GM21529 (cell line): ENCODE measurements at regions not wholly inside any gene's neighbourhood (a gene's known extent, or its start where the extent isn't known, plus 50 kb on each side); places are given as distances from the start of the nearest gene placed in this dataset.

Experiments used
- ATAC-seq: cut with Tn5 transposase; IDR thresholded peaks from one replicate; pipeline ENCODE4 v1.9.1; 2021; ENCODE audit not compliant: unreplicated experiment

DNA sequence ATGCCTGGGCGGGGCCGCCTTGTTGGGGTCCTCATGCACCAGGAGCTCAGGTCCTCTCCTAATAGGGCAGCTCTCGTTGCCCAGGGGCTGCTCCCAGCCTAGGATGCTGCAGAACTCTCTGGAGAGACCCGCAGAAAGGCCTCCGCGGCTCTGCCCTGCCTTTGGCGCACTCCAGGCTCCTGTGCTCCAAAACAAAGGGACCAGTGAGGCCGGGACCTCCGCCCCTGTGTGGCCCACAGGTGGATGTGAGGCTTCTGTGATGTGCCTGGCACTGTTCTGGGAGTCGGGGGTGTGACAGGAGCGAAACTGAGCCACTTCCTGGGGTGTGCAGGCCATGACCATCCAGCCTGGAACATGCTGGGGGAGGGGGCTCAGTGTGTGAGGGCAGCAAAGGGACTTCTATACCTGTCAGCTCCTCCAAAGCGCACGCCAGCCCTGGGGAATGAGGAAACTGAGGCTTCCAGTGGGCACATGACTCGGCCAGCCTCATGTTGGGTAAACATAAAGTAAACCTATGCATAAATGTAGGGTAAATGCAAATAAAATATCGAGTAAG lies 153.2 kb downstream of the IRF8 start:
- ATAC-seq: no peak

GRCh38 chr16:86052926-86053325 lies 154.0 kb downstream of the IRF8 start:
- ATAC-seq: no peak

DNA sequence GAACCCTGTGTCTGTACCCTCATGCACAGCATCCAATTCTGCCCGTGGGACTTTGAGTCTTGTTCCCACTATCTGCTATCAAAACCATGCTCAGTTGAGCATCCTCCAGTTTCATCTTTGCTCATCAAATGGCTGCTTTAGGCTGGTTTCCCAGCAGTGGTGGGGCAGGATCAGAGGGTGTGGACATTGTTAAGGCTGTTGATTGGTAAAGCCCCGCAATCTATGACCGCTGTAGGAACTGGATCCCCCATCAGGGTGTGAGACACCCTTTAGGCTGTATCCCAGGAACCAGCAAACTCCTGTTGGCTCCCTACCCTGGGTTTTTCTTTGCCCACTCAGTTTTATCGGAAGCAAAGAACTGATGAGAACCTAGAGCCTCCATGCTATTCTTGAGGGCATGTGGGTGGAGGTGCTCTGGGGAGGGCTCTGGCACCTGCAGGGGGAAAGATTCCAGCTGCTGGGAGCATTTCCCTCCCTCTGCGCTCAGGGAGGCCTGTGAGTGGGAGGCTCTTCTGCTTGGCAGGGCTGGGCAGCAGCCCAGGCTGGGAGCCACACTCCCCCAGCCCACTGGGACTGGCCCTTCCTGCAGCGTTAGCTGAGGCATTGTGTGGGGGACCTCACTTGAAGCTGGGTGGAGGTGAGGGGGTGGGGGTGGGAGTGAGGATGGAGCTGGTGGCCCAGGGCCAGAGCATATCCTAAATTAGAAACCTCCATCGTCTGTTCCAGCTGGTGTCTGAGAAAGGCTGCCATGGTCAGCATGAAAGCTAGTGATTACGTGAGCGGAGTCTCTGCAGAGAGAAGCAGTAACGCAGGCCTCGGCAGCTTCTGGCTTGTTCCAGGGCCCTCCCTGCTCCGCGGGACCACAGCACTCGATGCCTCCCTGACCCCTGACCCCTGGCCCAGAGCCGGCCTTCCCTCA lies 160.6 kb downstream of the IRF8 start:
- ATAC-seq: no peak

GRCh38 chr16:86060381-86061317 lies 161.7 kb downstream of the IRF8 start:
- ATAC-seq: no peak

GRCh38 chr16:86061318-86061695 lies 162.3 kb downstream of the IRF8 start:
- no peak for ATAC-seq

DNA sequence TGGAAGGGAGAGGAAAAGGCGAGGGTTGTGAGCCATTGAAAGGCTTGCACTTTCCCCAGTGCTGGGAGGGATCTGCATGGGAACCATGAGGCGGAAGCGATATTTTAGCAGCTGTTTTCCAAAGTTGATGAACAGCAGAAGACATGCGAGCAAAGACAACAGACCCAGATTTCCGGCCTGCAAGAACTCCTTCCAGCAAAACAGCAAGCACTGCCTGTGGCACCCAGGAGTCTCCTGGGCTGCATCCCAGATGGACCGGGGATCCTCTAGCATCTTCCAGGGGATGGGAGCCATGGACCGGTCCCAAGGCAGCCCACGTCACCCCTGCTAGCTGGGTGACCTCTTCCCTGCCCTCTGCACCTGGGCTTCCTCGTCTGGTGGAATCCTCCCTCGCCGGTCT lies 162.8 kb downstream of the IRF8 start:
- no peak for ATAC-seq

DNA sequence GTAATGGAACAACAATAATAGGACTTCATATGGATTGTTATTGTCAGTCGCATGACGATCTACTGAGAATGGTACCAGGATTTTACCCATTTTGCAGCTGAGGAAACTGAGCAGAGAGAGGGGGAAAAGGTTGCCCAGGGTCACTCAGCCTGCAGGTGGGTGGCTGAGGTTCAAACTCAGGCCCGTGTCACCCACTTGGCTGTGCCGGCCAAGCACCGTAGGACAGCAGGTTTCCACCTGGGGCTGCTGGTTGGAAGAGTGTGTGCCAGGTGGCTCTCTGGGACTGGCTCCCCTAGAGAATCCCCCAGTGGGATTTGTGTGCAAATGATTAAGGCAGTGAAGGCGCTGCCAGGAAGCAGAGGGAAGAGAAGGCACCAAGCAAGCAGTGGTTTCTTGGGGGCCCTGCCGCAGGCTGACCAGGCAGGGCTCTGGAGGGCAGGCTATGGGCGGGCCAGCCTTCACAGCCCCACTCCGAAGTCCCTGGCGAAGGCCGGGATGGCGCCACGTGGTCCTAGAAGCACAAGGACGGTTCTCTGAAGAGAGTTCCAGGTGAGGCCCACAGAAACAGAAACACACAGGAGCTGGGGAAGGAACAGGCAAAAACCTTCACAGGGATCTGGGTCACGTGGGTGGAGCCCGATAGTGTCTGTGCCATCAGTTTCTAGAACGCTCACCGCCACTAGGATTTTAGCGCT lies 163.5 kb downstream of the IRF8 start:
- ATAC-seq: no peak

GRCh38 chr16:86063760-86064405 lies 164.9 kb downstream of the IRF8 start:
- no peak for ATAC-seq

DNA sequence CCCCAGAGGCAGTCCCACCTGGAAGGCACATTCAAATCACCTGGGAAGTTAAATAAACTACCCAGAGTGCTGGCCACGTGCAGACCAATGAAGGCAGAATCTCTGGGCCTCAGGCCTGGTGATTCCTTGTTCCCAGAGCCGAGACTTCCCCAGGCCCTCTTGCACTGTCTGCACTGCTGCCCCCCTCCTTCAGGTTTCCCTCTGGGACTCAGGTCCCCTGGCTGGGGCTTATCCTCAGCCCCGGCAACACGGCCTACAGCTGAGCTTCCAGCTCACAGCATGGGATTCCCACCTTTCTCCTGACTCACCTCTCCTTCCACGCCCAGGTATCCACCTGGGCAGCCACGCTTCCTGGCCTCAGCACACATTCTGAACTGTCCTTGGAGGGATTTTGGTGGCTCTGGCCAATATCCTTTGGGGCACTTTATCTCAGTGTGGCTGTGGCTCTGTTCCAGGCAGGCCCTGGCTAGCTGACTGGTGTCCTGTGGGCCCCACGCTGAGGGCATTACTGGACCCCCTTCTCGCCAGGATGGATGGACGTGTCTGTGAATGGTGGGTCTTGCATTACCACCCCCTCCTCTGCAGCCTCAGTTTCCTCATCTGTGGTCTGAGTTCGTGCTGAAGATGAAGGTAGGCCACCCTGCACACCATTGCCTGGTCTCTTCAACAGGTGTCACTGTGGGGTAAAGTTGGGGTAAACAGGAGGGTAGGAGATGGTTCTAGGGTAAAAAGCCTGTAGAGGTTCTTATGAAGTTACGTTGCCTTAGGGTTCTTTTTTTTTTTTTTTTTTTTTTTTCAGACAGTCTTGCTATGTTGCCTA lies 165.7 kb downstream of the IRF8 start:
- ATAC-seq: no peak

- no peak for ATAC-seq
These were observed 166.7 kb downstream of the IRF8 start for GRCh38 chr16:86065711-86066110.

- no peak for ATAC-seq
These were observed 167.8 kb downstream of the IRF8 start for GRCh38 chr16:86066811-86067210.

DNA sequence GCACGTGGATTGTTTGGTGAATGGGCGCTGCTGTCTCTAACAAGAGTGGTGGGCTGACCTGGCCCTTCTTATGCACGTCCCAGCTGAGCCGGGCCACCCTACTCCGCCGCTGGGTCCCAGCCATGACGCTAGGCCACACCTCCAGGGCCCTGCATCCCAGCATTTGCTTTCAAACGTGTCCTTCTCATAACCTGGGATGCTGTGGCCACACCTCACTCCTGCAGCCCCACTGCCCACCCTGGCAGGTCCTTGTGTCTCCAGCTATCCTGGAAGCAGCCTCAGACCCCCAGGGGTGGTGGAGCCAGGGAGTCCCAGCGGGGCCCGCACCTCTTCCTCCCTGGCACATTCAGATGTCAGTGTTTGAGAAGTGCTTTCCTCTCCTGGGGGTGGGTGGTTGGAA lies 168.6 kb downstream of the IRF8 start:
- ATAC-seq: no peak

GRCh38 chr16:86067936-86068335 lies 169.0 kb downstream of the IRF8 start:
- ATAC-seq: no peak

GRCh38 chr16:86068722-86069121 lies 169.8 kb downstream of the IRF8 start:
- ATAC-seq: no peak

DNA sequence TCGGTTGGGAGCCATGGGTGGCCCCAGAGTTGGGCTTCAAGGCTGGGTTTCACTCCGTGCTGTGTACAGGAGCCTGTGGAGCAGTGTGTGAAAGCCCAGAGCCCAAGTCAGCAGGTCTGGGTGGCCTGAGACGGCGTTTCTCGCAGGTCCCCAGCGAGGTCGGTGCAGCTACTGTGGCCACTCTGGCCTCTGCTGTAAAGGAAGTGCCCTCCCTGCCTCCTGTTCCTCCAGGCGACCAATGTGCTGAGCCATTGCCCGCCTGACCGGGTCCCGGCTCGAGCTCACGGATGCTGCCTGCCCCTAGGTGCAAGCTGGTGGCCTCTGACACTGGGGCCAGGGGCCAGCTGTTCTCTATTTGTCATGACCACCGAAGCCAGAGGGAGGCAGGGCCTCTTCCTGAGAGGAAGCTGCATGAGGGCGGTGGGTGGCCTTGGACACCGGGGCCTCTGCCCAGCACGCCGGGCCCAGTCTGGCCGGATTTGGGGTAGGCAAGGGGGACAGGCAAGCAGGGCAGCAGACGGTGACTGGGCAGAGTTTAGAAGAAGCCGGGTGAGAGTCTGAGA lies 170.9 kb downstream of the IRF8 start:
- no peak for ATAC-seq

GRCh38 chr16:86070484-86070883 lies 171.5 kb downstream of the IRF8 start:
- ATAC-seq: no peak

- ATAC-seq: no peak
These were observed 172.0 kb downstream of the IRF8 start for GRCh38 chr16:86070971-86071370.

DNA sequence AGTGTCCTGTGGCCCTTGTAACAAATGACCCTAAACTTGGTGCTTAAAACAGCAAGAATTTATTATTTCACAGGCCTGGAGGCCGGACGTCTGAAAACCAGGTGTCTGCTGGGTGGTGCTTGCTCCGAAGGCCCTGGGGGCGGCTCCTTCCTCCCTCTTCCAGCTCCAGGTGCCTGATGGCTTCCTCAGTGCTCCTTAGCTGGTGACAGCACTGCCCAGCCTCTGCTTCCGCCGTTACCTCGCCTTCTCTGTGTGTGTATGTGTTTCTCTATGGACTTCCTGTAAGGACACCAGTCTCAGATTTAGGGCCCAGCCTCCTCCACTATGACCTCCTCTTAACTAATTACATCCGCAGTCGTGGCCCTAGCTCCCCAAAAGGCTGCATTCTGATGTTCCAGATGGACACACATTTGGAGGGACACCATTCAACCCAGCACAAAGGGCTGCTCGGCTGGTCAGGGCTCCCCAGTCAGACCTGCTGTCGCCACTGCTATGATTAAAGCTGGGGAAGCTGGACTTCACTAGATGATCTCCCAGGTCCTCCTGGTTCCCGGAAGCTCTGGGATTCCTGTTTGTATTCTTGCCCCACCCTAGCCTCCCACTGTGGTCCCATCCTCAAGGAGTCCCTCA lies 172.8 kb downstream of the IRF8 start:
- ATAC-seq: no peak
